Liver (tissue), 8 donors: ENCODE measurements at regions not wholly inside any gene's neighbourhood (a gene's known extent, or its start where the extent isn't known, plus 50 kb on each side); places are given as distances from the start of the nearest gene placed in this dataset.

Source experiments
- DNase-seq: peaks from one replicate; pipeline ENCODE4 v3.0.0-alpha.2; 2017; ENCODE audit warnings: low spot score
- H3K27ac ChIP-seq, 2 donors: one replicate each; pipeline ENCODE4 v1.7.0; 2013; ENCODE audit warnings: inconsistent platforms in 2 of 2, low read length in 2 of 2, control low read depth in 1 of 2, low read depth in 1 of 2, mild to moderate bottlenecking in 1 of 2
- H3K27me3 ChIP-seq, 4 donors: one replicate each; pipeline versions ENCODE4 v1.6.1 to v1.7.0; 2013; ENCODE audit warnings: low read length in 3 of 4, inconsistent platforms in 1 of 4, mild to moderate bottlenecking in 1 of 4, moderate library complexity in 1 of 4; ENCODE audit not compliant: control insufficient read depth in 4 of 4, insufficient read depth in 4 of 4
- H3K36me3 ChIP-seq, 4 donors: one replicate each; pipeline versions ENCODE4 v1.6.1 to v1.7.0; 2013; ENCODE audit warnings: low read length in 3 of 4, mild to moderate bottlenecking in 3 of 4, low read depth in 1 of 4, moderate library complexity in 1 of 4; ENCODE audit not compliant: control insufficient read depth in 4 of 4, insufficient read depth in 3 of 4
- H3K4me1 ChIP-seq, 4 donors: one replicate each; pipeline versions ENCODE4 v1.6.1 to v1.7.0; 2013; ENCODE audit warnings: low read length in 3 of 4, mild to moderate bottlenecking in 3 of 4, moderate library complexity in 1 of 4; ENCODE audit not compliant: control insufficient read depth in 4 of 4, insufficient read depth in 4 of 4
- H3K4me3 ChIP-seq, 3 donors: one replicate each; pipeline versions ENCODE4 v1.6.1 to v1.7.0; 2013; ENCODE audit warnings: low read length in 3 of 3, control low read depth in 1 of 3, low read depth in 1 of 3, mild to moderate bottlenecking in 1 of 3
- H3K9ac ChIP-seq, 2 donors: one replicate each; pipeline ENCODE4 v1.7.0; 2013; ENCODE audit warnings: low read length in 2 of 2, mild to moderate bottlenecking in 2 of 2, moderate library complexity in 2 of 2, control low read depth in 1 of 2, low read depth in 1 of 2
- H3K9me3 ChIP-seq, 4 donors: one replicate each; pipeline versions ENCODE4 v1.6.1 to v1.7.0; 2013; ENCODE audit warnings: low read length in 3 of 4; ENCODE audit not compliant: control insufficient read depth in 4 of 4
- CTCF ChIP-seq: fragments of 150-350 bp; IDR thresholded peaks from 2 replicates; pipeline ENCODE4 v1.5.1; 2017; ENCODE audit warnings: improper control_type of control experiment, low read depth, low read length; ENCODE audit not compliant: missing input control
- EGR1 ChIP-seq, 2 donors: IDR thresholded peaks; 2 replicates each; pipeline ENCODE4 v1.6.1; 2016 to 2018; ENCODE audit warnings: antibody characterized with exemption in 2 of 2, low read depth in 2 of 2
- FOXA1 ChIP-seq: IDR thresholded peaks from 2 replicates; pipeline ENCODE4 v1.6.1; 2016; ENCODE audit warnings: antibody characterized with exemption
- FOXA2 ChIP-seq: IDR thresholded peaks from 2 replicates; pipeline ENCODE4 v1.6.1; 2016; ENCODE audit warnings: antibody characterized with exemption
- GABPA ChIP-seq, 2 donors: IDR thresholded peaks in 1 of 2; conservative IDR thresholded peaks in 1 of 2; 2 replicates each; pipeline ENCODE4 v1.6.1; 2016; ENCODE audit warnings: antibody characterized with exemption in 2 of 2, mild to moderate bottlenecking in 1 of 2, moderate library complexity in 1 of 2
- HNF4A ChIP-seq, 2 donors: conservative IDR thresholded peaks; 2 replicates each; pipeline ENCODE4 v1.6.1; 2016; ENCODE audit warnings: antibody characterized with exemption in 2 of 2, mild to moderate bottlenecking in 2 of 2
- HNF4G ChIP-seq: IDR thresholded peaks from 2 replicates; pipeline ENCODE4 v1.6.1; 2016; ENCODE audit warnings: antibody characterized with exemption
- JUND ChIP-seq, 2 donors: IDR thresholded peaks; 2 replicates each; pipeline ENCODE4 v1.6.1; 2016; ENCODE audit warnings: antibody characterized with exemption in 2 of 2
- MAX ChIP-seq: IDR thresholded peaks from 2 replicates; pipeline ENCODE4 v1.6.1; 2016; ENCODE audit warnings: antibody characterized with exemption
- NR2F2 ChIP-seq: IDR thresholded peaks from 2 replicates; pipeline ENCODE4 v1.6.1; 2016; ENCODE audit warnings: antibody characterized with exemption
- RAD21 ChIP-seq, 2 donors: IDR thresholded peaks; 2 replicates each; pipeline ENCODE4 v1.6.1; 2016; ENCODE audit warnings: antibody characterized with exemption in 2 of 2, mild to moderate bottlenecking in 2 of 2
- REST ChIP-seq: IDR thresholded peaks from 2 replicates; pipeline ENCODE4 v1.6.1; 2016; ENCODE audit warnings: antibody characterized with exemption, mild to moderate bottlenecking
- RXRA ChIP-seq, 2 donors: IDR thresholded peaks; 2 replicates each; pipeline ENCODE4 v1.6.1; 2017 to 2018; ENCODE audit warnings: antibody characterized with exemption in 2 of 2, mild to moderate bottlenecking in 1 of 2
- SP1 ChIP-seq: IDR thresholded peaks from 2 replicates; pipeline ENCODE4 v1.6.1; 2018; ENCODE audit warnings: antibody characterized with exemption, mild to moderate bottlenecking
- TAF1 ChIP-seq: conservative IDR thresholded peaks from 2 replicates; pipeline ENCODE4 v1.6.1; 2016; ENCODE audit warnings: antibody characterized with exemption, mild to moderate bottlenecking
- YY1 ChIP-seq: IDR thresholded peaks from 2 replicates; pipeline ENCODE4 v1.6.1; 2016; ENCODE audit warnings: antibody characterized with exemption, mild to moderate bottlenecking
- ZBTB33 ChIP-seq: IDR thresholded peaks from 2 replicates; pipeline ENCODE4 v1.6.1; 2016; ENCODE audit warnings: antibody characterized with exemption
- WGBS: extraction: QIAGEN DNeasy Blood & Tissue Kit; methylation state at CpG from one replicate; pipeline ENCODE4 v1.1.7; 2013; 5-methylcytosine and 5-hydroxymethylcytosine counted together
- TF ChIP-seq, protein P1 (sequence below): IDR thresholded peaks from 2 replicates; pipeline ENCODE4 v1.6.1; 2016; ENCODE audit warnings: antibody characterized with exemption
- donor health status: healthy.
- donor health status: healthy.
- donor health status: healthy.
- donor health status: healthy.
- donor health status: healthy.

GRCh38 chr4:18571301-18571761 lies 549.8 kb upstream of the LCORL start:
- peaks cover 0 to 3% (median 0%) of the 10 kb centered on the region in 4 donors for H3K27me3 ChIP-seq
- H3K36me3 ChIP-seq: no peaks in the 10 kb centered on the region
- H3K9me3 ChIP-seq: no peaks in the 10 kb centered on the region
- no peak for TF ChIP-seq JUND (IDR thresholded peaks at IDR 0.05)
- no peak for TF ChIP-seq SP1
- TF ChIP-seq RAD21 (IDR thresholded peaks at IDR 0.05): no peak
- TF ChIP-seq NR2F2: no peak
- no peak for TF ChIP-seq FOXA2
- TF ChIP-seq HNF4A (conservative IDR thresholded peaks at IDR 0.05): no peak
- no peak for TF ChIP-seq CTCF
- TF ChIP-seq ZBTB33: no peak
- TF ChIP-seq TAF1: no peak
- TF ChIP-seq RXRA (IDR thresholded peaks at IDR 0.05): no peak
- TF ChIP-seq FOXA1: no peak
- no peak for TF ChIP-seq MAX
- TF ChIP-seq REST: no peak
- TF ChIP-seq YY1: no peak
- TF ChIP-seq, protein P1, sequence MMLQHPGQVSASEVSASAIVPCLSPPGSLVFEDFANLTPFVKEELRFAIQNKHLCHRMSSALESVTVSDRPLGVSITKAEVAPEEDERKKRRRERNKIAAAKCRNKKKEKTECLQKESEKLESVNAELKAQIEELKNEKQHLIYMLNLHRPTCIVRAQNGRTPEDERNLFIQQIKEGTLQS: no peak
- TF ChIP-seq EGR1 (IDR thresholded peaks at IDR 0.05; ENCODE audit: low read depth in 2 of 2): no peak
- no peak for TF ChIP-seq HNF4G
- DNase-seq: no peak
- WGBS: 59% methylated on average over 2 of the region's 2 CpGs
- H3K4me3 ChIP-seq: no peak overlapping the region
- H3K9ac ChIP-seq: no peak overlapping the region
- H3K27ac ChIP-seq: no peak overlapping the region
- no peaks in the 10 kb centered on the region for H3K4me1 ChIP-seq

- H3K4me1 ChIP-seq: no peaks in the 10 kb centered on the region
- no peak overlapping the region for H3K9ac ChIP-seq
- DNase-seq: no peak
- no peaks in the 10 kb centered on the region for H3K9me3 ChIP-seq
- no peak for TF ChIP-seq RAD21 (IDR thresholded peaks at IDR 0.05)
- TF ChIP-seq HNF4G: no peak
- no peak for TF ChIP-seq NR2F2
- TF ChIP-seq EGR1 (IDR thresholded peaks at IDR 0.05; ENCODE audit: low read depth in 2 of 2): no peak
- TF ChIP-seq ZBTB33: no peak
- TF ChIP-seq REST: no peak
- TF ChIP-seq SP1: no peak
- no peak for TF ChIP-seq GABPA (IDR thresholded peaks at IDR 0.05 in 1 of 2, conservative IDR thresholded peaks at IDR 0.05 in 1 of 2)
- TF ChIP-seq MAX: no peak
- no peak for TF ChIP-seq JUND (IDR thresholded peaks at IDR 0.05)
- no peak overlapping the region for H3K4me3 ChIP-seq
- no peaks in the 10 kb centered on the region for H3K36me3 ChIP-seq
- WGBS: 55% methylated on average over 3 of the region's 3 CpGs
- H3K27me3 ChIP-seq: peaks cover 0 to 3% (median 0%) of the 10 kb centered on the region in 4 donors
- H3K27ac ChIP-seq: no peak overlapping the region
Observed at GRCh38 chr4:18570370-18570769, 548.8 kb upstream of the LCORL start.
